GM21825 (cell line): ENCODE measurements at regions not wholly inside any gene's neighbourhood (a gene's known extent, or its start where the extent isn't known, plus 50 kb on each side); places are given as distances from the start of the nearest gene placed in this dataset.
"Not testable (repeated sequence)": the region's sequence is repeated elsewhere in the genome, so short reads cannot be mapped to it uniquely, and the experiment has no call there.

Source experiments
- ATAC-seq: cut with Tn5 transposase; IDR thresholded peaks from one replicate; pipeline ENCODE4 v1.9.1; 2021; ENCODE audit warnings: mild to moderate bottlenecking, moderate library complexity; ENCODE audit not compliant: unreplicated experiment

DNA sequence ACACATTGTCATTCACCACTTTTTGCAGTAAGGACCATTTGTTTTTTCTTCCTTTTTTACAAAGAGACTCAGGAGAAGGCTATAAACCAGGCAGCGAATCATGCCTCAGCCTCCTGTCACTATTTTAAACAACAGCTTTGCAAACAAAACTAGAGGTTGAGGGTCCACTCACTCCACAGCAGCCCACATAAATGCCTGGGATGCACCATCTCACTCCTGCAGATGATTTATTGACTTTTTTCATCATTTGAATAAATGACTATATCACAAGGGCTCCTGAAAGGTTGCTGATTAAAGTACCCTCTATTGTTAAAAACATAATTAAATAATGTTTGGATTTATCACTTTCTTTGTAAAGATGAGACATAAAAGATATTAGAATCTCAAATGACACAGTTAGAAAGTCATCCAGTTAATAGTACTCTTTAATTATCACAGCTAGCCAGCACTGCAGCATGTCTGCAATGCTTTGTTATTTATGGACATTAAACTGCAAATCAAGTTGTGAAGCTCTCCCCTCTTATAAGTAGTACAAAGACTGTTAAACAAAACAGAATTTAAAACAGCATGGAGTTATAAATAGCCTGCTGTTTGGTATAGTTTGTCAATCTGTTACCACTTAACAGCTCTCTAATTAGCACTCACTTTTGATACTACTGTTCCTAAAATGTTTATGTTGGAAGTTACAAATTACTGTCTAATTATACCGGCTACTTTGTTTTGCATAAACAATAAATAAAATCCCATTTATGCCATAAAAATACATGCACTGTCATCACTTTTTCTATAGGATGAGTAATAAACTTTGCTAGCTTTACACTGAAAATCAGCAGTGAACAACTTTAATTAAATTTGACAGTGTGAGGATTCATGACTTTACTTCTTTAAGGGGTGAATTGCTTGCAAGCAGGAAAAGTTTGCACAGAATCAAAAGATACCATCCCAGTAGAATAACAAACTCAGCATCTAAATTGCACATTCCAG is 853.2 kb downstream of the UQCRFS1 start:
- no peak for ATAC-seq

DNA sequence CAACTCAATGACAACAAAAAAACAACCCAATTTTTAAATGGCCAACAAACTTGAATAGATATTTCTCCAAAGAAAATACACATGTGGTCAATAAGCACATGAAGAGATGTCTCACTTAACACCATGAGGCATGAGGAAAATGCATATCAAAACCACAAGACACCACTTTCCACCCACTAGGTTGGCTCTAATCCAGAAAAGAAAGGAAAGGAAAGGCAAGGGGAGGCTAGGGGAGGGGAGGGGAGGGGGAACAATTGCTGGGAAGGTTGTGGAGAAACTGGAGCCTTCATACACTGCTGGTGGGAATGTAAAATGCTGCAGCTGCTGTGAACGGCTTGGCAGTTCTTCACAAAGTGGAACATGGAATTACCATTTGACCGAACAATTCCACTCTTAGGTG is 854.3 kb downstream of the UQCRFS1 start:
- ATAC-seq, result no peak

DNA sequence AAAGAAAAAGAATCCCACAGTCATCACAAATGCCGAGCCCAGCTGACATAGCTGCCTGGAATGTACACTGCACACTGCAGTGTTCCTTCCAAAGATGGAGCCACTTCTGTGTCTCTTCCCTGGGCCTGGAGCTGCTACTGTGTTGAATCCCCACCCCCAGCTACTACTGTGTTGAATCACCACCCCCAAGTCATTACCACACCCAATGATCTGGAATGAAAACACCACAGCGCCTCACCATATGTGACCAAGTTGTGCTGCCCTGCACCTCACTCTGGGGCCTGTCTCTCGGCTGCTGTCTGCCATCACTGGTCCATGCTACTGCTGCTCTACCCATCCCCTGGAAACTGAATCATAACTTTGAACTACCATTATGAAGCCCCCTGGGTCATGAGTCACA is 861.2 kb downstream of the UQCRFS1 start:
- ATAC-seq, result no peak

DNA sequence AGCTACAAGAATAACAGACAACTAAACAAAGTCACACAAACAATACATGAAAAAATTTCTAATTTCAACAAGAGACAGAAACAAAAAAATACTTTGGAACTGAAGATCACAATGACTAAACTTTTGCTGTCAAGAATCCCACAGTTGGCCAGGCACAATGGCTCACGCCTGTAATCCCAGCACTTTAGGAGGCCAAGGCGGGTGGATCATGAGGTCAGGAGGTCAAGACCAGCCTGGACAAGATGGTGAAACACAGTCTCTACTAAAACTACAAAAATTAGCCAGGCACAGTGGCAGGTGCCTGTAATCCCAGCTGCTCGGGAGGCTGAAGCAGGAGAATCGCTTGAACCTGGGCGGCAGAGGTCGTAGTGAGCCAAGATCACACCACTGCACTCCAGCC is 861.6 kb downstream of the UQCRFS1 start:
- ATAC-seq, result not testable (repeated sequence)

DNA sequence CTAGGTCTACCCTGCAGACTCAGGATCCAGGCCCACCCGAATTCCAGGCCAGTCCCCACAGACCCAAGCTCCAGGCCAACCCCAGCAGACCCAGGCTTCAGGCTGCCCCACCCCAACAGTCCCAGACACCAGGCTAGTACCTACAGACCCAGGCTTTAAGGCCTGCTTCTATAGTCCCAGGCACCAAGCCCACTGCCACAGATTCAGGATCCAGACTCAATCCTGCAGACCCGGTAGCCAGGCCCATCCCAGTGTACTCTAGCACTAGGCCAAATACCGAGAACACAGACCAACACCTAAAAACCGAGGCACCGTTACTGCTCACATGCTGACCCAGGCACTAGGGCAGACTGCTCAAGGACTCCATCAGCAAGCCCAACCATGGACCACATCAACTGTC is 862.3 kb downstream of the UQCRFS1 start:
- ATAC-seq, result no peak

DNA sequence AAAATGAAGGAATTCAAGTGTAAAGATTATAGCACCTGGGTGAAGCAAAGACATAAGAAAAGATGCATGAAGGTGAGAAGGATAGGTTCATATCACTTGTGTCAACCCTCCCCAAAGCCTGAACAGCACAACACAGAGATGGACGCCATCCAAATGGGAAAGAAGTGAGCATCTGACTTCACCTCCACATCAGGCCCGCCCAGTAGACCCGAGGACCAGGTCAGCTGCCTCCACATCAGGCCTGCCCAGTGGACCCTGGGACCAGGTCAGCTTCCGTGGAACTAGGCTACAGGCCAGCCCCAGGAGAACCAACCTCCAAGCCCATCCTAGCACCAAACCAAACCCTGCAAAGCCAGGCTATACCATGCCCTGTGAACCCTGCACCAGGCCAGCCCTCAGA is 862.9 kb downstream of the UQCRFS1 start:
- no peak for ATAC-seq

DNA sequence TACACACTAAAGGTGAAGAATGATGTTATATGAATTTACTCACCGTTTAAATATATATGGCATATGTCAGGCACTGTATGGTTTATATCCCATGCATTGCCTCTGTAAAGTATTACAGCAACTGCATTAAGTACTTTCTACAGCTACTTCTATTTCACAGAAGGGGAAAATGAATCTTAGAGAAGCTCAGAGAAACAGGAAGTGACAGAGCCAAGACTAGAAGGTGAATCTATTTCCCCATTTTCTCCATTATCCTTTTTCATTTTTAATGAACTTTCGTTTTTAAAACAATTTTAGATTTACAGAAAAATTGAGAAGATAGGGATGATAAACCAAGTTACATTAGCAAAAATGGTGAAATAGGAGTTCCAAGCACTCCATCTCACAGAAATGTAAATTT is 863.3 kb downstream of the UQCRFS1 start:
- no peak for ATAC-seq

DNA sequence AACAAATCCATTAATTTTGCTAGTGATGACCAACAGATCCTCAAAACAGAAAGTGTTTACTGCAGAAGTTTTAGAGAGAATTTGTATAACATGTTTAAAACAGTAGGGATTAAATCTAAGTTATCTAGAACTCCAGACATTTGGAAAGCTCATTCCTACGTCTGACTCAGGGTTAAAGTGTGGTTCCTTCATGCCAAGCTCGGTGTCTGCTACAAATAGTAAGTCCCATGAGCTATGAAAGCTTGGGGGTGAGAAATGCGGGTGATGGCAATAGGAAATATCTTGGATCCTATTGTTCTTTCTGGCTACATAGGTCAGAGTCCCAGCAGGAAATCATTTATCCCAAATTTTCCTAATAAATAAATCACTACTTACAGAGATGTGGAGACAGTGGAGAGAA is 867.1 kb downstream of the UQCRFS1 start:
- no peak for ATAC-seq

DNA sequence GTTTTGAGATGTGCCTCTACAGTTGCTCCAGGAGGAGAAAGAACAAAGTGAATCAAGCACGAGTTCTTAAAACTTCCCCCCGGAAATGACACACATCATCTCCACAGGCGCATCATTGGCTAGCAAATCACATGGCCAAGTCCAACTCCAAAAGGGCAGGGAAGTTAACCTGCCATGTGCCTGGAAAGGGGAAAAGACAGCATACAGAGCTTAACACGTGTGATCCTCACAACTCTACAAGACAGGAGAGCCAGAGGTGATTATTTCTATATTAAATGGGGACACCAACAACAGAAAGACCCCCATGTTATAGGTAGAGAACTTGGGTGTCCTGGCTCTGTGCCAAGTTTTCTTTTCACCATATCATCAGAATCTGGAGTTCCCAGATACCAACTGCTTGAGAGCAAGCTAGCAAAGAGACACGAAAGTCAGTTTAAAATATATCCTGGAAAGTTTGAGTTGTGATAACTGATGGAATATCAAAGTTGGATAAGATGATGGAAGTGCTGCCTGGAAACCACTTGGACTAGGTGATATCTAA is 871.1 kb downstream of the UQCRFS1 start:
- ATAC-seq, result no peak

DNA sequence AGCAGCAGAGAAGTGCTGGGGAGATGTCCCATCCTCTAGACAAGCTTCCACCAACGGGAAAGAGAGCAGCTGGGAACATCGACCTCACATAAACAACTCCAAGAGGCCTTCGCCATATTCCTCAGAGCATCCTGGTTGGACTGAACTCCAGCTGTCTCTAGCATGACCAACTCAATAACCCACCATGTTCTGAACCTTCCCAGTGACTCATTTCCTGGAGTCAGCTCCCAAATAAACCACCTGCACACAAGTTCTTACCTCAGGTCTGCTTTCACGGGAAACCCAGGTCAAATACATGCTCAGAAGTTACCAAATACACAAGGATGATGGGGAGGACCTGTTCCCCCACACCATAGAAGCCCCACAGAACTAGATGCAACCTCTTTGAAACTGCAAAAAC is 878.5 kb downstream of the UQCRFS1 start:
- ATAC-seq, result no peak

DNA sequence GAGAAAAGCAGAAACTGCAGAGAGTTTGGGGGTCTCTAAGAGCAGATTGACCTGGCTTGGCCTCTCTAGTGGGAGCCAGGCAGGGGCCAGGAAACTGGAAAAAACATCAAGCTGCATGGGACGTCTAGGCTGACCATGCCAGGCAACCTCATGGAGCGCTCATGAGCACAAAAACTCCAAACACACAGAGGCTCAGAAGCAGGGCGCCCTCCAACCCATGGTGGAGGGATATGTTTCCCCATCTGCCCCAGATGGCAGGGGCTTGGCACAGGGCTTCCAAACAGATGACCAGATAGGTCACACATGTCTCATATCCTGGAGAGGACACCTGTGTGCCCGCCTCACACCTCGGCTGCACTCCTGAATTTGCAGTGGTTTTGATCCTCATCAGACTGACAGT is 879.0 kb downstream of the UQCRFS1 start:
- no peak for ATAC-seq

DNA sequence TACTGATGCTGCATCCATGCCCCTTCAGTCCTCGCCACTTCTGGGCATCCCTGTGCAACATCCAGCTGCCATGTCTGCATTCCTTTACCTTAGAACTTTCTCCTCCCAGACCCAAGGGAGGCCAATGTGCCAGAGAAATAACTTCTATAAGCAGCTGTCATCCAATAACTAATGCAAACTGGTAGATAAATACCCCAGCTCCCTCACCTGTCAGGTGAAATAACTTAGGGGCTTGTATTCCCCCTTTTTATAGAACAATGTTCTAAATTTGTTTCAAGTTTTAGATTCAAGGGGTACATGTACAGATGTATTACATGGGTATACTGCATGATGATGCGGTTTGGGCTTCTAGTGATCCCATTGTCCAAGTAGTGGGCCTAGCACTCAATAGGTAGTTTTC is 880.1 kb downstream of the UQCRFS1 start:
- ATAC-seq, result no peak

DNA sequence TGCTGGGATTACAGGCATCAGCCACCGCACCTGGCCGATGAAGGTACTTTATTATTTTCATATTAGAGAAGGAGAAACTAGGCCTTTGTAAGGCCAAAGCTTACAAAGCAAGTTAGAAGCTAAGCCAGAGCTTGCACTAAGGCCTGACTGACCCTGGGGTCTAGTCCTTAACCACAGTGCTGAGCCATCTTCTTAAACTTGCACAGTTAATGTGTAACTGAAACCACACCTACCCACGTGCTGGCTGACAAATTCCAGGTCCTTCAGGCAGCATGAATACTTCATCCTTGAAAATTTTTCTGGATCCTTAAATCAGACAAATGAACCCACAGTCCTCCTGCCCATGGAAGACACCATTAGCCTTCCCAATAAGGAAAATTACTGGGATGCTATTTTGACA is 880.6 kb downstream of the UQCRFS1 start:
- ATAC-seq, result no peak

DNA sequence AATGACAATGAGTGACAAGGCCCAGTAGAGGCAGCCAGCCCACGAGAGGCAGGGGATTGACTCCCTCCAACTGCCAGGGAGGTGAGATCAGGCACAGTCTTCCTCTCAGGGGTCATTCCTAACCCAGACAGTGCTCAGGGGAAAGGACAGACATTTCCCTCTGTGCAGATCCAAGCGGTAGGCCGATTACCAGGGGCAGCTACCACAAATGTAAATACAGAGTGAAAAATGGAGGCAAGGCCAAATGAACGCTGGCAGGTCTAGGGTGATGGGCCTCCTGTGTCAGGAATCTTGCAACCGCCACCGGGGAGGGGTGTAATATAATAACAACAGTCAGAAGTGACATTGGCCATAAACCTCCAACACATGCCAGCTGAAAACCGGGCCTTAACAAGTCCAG is 881.4 kb downstream of the UQCRFS1 start:
- ATAC-seq, result no peak

DNA sequence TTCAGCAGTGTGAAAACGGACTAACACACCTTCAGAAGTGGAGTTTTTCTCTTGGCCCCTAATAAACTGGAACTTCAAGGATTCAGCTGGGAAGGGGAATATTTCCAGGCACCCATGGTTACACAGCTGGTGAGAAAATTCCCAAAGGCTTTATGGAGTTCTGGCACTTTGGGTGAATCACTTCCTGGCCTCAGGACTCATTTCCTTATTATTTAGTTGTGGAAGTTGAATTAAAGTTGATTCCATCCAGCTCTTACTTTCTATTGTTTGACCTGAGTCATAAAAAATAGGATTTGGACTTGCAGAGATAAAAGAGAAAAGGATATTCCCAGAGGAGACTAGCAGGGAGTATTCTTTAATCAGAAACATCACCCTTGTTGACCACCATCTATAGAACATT is 882.1 kb downstream of the UQCRFS1 start:
- ATAC-seq, result no peak

DNA sequence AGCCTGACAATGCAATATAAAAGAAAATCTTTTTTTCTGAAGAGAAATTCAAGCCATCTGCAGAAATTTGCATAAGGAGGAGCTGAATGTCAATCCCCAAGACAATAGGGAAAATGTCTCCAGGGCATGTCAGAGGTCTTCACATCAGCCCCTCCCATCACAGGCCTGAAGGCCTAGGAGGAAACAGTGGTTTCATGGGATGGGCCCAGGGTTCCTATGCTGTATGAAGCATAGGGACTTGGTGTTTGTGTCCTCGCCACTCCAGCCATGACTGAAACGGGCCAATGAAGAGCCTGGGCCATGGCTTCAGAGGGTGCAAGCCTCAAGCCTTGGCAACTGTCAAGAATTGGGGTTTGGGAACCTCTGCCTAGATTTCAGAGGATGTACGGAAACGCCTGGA is 883.5 kb downstream of the UQCRFS1 start:
- no peak for ATAC-seq

DNA sequence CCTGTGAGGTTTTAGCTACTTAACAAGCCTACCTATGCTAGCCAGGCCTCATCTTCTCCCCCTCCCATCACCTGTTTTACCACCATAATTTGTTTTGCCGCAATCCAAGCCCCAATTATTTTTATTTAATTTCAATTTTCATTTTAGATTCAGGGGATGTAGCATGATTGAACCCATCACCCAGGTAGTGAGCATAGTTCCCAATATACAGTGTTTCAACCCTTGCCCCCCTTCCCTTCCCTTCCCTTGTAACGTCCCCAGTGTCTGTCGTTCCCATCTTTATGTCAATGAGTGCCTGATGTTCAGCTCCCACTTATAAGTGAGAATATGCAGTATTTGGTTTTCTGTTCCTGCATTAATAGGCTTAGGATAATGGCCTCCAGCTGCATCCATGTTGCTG is 885.0 kb downstream of the UQCRFS1 start:
- no peak for ATAC-seq

DNA sequence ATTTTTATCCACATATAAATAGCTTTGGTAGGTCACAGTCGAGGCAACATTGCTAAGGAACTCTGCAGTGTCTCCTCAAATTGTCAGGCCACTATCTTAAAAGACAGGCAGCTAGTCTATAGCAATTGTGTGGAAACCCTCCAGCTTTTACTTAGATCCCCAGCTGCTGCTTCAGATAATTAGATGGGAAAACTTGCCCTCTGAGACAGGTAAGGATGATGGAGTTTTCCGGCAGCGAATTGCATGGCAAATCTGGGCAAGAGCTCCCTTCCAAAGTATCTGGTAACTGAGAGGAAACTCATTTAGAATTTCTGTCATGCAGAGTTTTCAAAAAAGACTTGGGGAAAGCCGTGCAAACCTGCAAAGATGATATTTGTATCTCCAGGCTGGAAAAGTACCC is 886.2 kb downstream of the UQCRFS1 start:
- no peak for ATAC-seq

DNA sequence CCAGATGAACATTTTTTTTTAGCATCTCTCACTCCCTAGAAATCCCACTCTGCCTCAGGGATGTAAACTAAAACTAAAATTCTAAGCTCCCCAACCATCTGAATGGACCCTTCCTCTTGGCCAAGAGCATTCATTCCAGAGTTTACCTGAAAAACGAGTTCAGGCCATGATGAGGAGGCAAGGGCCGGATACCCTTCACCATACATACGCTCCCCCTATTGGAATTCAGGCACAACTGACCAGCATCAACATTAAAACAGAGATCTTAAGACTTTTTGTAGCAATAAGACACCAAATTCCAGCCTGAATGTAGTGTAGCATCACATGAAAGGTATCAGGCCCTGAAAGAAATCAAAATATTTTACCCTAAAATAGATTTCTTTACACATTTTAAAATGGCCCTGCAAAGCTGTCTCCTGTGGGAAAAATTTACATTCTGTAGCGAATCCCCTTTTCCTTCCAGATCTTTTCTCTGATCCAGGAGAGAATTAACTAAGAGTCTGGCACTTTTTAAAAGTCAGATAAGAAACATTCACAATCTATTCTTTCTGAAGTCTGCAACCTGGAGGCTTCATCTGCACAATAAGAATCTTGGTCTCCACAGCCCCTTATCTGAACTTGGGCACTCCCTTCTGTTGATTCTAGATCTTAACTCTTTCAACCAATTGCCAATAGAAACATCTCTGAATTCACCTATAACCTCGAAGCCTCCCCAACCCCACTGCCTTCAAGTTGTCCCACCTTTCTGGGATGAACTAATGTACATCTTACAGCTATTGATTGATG is 888.5 kb downstream of the UQCRFS1 start:
- ATAC-seq, result no peak

DNA sequence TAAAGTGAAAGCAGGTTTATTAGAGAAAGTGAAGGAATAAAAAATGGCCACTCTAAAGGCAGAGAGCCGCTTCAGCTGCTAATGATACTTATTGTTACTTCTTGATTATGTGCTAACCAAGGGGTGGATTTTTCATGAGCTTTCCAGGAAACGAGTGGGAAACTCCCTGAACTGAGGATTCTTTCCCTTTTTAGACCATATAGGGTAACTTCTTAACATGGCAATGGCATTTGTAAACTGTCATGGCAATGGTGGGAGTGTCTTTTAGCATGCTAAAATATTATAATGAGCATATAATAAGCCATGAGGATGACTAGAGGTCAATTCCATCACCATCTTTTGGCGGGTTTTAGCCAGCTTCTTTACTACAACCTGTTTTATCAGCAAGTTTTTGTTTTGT is 890.0 kb downstream of the UQCRFS1 start:
- ATAC-seq, result no peak

DNA sequence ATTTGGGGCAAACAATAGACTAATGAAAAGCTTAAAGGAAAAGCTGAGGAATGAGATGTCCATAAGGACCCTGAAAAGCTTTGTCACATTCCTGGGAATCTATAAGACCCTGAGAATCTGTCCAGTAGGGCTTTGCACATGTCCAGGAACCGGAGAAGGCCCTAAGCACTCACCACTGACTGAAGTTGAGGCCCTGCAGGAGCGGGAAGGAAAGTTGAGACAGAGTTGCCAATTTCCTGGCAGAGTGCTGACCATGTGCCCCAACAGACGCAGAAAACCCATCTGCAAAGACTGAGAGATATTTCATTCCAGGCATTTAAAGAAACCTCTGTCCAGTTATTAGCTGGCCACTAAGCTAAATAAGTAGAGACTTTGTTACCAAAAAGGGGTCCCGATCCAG is 890.5 kb downstream of the UQCRFS1 start:
- no peak for ATAC-seq

DNA sequence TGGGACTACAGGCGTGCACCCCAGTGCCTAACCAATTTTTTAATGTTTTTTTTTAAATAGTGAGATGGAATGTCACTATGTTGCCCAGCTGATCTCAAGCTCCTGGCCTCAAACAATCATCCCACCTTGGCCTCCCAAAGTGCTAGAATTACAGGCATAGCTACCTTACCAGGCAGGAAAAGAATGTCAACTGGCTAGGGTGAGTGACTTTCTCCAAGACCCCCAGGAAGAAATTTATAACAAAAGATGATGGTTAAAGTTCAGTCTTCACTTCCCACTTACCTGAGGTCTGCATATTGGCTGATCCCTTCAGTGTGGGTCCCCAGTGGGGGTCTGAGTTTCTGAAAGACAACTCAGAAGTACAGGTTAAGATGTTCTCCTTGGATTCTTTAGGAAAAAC is 893.0 kb downstream of the UQCRFS1 start:
- ATAC-seq, result no peak
